ENCODE measurements at regions not wholly inside any gene's neighbourhood (a gene's known extent, or its start where the extent isn't known, plus 50 kb on each side); places are given as distances from the start of the nearest gene placed in this dataset.

DNA sequence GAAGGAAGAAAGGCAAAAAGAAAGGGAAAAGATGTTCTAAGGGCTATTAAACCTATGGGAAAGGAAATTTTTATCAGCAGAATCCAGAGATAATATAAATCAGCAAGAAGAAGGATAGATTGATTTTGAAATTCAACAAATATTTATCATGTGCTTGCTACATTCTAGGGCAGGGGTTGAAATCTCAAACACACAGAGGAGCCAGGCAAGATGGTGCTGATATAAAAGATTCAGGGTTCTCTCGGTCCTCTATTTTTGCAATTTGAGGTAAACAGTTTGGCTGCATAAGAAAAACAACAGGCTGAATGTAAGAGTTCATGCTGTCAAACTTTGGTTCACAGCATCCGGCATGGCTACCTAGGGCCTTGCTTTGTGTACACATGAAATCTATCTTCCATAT is 109.6 kb upstream of the BMP2 start:
- no peak for DNase-seq

DNA sequence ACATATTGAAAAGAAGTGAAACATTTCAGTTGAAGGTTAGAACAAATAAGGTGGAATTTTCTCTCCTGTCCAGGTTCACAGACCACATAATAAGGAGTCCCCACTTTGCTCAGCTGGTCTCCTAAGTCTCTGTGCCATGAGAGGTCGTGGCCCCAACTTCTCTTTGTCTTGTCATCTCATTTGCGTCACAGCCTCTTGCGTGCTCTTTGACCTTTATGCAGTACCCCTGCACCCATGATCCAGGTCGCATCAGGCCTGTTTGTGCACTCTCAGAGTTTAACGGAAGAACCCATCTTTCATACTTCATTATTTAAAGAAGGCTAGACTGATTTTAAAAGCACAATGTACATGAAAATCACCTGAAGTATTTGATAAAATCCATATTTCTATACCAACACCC is 110.4 kb upstream of the BMP2 start:
- no peak for DNase-seq

DNA sequence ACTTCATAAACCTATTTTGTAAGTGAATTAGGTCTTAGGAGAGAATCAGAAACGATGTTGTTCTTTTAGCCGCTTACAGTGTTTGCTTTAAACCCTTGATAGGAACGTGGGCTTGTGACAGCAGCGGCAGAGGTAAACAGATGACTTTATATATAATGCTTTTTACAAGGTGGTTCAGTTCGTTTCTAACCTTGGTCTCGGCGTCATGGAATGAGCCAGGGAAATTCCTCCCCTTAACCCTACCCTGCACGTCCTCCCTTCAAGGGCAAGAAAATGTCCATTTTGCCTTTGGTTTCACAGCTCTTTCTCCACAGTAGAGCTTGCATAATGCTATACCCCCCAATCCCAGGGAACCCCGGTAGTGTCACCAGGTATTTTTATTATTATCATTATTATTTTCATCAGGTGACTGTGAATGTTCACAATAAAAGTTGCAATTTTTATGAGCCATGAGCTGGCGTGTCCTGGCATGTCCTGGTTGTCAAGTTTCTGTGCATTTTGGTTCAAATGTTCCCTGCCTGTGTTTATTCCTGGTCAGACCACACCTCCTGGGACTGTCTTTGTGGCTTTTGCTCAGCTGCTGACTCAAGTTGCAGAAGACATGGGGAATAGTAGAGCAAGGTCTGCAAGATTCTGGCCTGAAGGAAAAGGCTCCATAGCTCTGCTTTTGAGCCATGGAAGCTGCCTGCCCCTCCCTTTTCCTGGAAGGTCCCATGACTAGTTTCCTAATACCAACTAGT is 112.8 kb upstream of the BMP2 start:
- no peak for DNase-seq

DNA sequence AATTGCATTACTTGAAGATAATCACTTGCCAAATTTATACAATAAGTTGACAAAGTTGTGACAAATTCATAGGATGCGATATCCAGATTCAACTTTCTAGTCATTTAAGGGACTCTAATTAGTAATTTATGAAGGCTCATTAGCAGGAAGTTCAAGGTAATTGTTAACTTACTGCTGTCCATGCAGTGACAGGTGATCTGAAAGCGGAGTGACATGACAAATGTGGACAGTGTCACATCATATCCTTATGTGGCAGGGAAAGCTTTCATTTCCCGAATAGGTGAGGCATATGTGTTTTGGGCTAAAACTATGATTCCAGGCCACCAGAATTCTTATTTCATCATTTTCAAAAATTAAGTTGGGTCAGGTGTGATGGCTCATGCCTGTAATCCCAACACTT is 115.9 kb upstream of the BMP2 start:
- no peak for DNase-seq

DNA sequence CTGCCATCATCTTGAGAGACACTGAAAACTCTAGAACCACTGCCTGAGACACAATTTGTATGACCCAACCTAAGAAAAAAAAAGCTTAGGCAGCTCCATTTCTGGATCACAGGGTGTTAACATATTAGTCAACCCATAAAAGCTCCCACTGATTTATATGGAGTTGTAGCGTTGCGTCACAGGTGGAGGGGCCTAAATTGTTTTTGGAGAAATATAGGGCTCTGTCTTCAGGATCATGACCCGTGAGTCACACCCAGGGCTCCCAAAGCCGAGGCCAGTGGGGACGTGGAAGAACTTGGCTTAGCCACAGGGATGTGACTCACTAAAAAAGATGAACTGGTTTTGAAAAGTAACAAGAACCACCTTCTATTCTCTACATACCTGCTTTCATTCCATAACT is 116.5 kb upstream of the BMP2 start:
- no peak for DNase-seq

DNA sequence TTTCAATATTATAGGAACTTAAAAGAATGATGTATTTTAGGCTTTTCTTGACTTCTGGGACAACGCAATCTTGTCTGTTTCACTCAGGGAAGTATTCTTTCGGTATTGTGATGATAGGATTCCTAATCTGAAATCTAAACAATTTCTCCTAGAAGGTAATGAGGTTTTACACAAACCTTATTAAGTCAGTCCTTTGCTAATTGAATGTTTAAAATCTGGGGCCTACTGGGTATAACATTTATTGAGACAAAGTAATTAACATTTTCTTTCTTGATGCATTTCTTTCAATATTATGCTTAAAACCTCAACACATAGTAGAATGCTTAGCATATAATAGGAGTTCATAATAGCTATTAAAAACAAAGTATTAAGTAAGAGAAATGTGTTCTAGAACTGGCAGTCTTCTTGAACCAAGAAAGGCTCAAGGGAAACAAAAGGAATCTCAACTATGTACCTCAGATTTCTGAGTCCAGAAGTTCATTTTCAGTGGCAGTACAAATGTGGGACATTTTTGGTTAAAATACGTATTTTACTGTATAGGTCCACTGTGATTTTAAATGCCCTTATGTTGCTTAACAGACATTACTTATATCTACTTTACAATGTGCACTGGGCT is 121.4 kb upstream of the BMP2 start:
- DNase-seq, result no peak

DNA sequence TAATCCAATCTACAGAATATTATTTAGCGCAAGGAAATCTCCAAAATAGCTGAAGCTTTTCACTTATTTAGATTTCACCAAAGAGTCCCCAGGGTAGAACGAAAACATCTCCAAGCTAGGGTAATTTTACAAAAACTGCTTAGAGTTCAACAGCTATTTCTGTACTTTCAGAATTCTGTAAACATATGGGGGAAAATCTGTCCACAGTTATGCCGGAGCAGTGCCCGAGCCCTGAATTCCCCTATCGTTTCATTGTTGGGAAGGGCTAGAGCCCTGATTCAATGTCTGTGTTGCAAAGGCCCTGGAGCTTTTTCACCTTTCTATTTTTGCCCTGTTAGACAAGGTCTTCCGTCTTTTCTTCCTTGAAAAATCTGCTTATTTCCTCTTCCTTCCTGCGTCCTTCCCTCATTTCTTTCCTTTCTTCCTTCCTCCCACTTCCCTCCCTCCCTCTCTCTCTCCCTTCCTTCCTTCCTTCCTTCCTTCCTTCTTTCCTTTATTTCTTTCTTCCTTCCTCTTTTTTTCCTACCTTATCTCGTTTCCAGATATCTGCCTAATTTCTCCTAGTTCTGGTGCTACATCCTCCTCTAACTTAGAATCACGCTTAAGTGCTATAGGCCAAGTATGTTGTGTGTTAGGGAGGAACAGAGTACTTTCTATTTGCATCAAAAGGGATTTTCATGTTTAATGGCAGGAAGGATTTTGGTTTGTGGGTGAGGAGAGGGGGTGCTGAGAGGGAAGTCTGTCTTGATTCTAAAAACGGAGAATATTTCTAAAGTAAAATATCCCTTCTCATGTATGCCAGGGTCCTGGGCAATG is 122.5 kb upstream of the BMP2 start:
- no peak for DNase-seq

DNA sequence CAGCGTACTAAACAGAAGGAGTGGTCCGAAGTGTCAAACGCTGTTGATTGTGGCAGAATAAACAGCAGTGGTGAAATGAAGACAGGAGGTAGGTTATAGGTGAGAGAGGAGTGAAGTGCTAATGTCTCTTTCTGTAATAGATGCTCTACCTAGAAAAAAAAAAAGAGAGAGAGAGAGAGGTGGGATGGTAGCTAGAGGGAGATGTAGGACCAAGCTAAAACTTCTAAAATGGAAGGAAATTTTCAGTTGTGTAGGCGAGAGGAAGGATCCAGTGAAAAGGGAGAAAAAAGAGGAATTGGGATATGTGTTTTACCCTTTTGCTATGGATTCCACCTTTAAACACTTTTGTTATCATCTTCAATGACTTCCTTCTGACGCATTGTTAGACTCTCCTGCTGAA is 126.5 kb upstream of the BMP2 start:
- DNase-seq, result no peak

DNA sequence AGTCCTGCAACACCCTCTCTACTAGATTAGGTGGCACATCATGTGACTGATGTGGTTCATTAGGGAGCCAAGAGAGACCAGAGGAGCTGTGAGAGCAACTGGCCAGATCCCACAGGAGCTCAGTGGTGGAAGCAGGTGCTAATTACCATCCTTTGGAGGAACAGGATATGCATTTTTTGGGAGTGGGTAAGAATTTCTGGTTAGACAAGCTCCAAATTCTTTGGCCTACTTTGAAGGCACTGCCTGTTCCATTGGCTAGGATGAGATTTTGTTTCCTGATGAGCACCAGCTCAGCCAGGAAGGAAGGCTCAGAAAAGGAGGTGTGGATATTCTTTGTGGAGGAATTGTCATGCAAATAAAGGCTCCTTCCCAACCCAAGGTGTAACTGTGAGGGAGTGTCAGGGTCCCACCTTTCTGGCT is 130.3 kb upstream of the BMP2 start:
- DNase-seq, result no peak

DNA sequence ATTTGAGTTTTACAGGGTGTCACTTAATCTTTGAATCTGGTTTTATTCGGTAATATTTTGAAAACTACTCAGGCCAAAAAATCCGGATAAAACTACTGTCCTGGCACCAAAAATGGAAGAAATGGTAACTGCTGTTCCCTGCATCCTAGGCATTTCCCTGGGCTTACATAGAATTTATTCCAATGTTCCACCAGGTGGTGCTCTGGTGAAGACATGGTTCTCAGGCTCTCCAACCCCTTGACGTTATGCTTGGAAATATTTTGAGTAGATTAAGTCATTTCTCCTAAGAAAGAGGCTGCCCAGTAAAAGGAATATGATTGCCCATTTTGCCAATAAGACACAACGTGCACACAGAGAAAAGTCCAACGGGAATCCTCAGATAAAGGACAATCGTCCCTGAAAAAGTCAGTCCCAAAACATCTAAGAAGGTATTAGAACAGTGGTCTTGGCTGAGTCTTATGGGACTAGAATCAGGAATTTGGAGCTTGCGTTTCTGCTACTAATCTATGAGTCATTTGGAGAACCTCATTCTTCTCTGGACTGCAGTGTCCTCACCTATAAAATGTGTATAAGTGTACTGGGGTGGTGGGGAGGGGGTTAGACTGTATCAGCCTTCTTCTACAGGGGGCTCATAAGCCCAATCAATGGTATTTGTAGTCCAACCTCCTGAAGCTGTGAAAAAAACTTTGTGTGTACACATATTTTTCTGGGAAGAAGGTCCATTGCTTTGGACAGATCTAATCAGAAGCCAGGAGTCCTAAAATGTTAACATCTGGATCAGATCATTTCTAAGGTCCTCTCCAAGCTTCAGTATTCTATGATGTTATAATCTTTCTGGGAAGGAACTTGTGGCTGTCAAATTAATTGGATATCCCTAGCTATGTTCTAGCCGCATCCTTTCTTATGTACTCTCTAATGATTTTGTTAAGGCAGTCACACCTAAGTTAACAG is 131.0 kb upstream of the BMP2 start:
- DNase-seq, result no peak

DNA sequence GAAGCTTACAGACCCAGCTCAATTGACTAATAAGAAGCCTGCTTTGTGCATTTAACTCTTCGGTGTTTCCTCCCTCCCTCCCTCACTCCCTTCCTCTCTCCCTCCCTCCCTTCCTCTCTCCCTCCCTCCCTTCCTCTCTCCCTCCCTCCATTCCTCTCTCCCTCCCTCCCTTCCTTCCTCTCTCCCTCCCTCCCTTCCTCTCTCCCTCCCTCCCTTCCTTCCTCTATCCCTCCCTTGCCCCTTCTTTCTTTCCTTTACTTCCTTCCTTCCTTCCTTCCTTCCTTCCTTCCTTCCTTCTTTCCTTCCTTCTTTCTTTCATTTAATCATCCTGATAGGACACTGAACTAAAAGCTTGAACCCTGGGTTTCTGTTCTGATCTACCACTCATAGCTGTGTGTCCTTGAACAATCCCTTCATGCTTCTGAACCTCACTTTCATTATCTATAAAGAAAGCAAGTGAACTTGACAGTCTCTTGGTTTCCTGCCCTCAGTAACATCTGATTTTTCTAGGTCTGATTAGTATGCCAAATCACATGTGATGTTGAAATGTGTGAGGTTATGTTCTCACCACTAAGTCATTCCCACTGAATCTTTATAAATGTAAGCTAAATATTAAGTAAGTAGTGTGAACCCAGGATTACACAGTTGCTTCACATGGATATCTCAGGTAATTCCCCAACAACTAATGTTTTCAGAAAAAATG is 132.3 kb upstream of the BMP2 start:
- DNase-seq, result no peak

DNA sequence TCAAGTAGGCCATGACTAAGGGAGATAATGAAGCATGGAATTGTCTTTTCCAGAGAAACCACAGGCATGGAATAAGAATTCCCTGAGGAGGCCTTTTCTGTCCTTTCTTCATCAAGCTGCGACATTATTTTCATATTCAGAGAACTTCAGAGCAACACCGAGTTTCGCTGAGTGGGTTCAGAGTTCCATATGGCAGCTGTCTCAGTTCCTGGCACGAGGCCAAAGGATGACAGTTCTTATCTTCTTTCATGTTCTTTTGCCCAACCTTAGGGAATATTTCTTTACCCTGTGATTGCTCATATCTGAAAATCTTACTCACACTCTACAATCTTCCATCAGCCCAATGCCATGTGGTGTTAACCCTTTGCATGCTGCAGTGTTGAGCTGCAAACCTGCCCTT is 135.3 kb upstream of the BMP2 start:
- no peak for DNase-seq

DNA sequence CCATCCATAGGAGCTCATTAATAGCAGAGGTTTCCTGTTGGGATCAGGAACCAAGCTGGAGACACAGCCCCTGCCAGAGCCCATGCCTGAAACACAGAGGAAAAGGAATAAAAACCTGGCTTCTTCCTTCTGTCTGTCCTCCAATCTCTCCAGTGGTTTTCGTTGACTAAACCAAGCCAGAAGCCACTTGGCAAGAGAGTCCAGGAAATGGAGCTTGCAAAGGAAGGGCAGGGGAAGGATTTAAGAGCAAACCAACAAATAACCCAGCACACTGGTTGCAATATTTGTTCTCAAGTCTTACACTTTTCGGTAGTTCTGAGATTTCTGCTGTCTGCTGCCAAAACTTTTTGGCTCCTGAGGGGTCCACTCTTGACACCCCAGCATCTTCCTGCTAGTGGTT is 137.0 kb upstream of the BMP2 start:
- no peak for DNase-seq

DNA sequence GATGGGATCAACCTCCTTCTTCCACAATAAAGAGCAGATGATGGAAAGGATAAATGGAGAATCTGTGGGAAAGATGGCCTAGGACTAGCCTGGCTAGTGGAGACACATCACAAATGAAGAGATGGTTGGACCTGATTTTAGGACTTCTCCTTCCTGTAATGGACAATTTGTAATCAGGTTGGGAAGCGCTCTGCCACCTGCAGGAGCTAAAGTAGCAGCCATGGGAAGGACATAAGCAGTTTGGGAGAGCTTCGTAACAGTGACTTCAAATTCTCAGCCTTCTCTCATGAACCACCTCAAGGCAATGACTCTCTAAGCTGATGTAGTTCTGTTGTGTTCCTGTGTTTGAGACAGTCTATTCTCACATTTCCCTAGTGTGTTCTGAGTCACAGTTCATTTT is 137.9 kb upstream of the BMP2 start:
- DNase-seq, result no peak

DNA sequence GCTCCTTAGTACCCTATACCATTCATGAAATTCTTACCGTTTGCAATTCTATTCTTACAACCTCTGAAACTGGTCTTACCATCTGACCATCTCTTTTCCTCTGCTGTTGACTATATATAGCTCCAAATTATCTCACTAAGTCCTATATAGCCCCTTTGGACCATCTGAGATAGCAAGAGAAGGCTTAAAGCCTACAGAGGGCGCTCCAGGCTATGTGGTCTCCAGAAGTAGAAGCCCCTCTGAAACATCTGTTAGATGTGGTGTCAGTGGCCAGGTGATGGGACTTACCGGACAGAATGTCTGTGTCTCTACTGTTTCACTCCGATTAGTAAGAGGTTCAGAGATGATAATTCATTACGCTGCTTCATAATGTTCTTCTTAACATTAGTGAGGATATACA is 140.7 kb upstream of the BMP2 start:
- no peak for DNase-seq

DNA sequence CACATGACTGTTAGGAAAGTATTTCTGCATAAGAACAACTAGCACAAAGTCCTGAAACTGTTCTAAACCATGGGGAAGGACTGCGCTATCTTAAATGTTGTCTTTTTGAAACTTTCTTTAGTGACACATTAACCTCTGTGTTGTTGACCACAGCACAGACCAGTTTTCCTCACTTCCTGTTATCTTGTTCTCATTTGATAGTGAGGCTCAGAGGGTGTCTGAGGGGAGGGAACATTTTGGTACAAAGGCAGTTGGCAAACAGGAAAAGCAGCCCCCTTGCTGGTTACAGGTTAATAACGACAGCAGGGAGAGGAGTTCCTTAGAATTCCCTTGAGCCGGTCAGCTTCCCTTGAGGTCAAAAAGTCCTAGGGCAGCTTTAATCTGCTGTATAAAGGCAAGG is 143.5 kb upstream of the BMP2 start:
- no peak for DNase-seq

DNA sequence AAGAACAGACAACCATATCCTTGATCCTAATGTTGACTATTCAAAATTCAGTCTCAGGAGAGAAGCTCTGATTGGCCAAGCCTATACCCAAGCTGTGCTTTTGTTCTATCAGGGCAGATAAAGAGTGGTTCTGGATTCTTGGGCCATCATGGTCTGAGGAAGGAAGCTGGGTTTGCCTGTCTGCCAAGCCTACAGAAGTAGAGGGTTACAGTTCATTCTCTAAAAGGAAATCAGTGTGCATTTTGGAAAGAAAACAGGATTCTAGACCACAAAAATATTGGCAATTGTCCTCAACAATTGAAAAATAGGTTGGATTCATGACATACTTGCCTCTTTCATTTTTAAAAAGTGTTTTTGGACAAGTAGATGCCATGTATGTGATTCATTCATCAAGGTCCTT is 145.4 kb upstream of the BMP2 start:
- no peak for DNase-seq

DNA sequence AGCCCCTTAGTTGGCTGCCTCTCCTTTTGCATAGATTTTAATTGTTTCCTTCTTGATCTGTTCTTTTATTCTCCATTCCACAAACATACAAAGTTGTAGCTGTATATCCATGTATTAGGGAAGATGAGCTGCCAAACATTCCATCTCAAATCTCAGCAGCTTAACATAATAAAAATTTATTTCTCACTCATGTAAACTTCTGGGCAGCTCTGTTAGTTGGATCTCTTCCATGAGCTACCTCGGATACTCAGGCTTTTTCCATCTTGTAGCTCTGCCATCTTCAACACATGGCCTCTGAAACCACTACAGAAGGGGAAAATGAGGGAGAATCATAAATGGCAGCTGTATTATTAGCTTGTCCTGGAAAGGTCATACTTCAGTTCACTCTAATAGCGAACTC is 149.4 kb upstream of the BMP2 start:
- DNase-seq, result no peak

DNA sequence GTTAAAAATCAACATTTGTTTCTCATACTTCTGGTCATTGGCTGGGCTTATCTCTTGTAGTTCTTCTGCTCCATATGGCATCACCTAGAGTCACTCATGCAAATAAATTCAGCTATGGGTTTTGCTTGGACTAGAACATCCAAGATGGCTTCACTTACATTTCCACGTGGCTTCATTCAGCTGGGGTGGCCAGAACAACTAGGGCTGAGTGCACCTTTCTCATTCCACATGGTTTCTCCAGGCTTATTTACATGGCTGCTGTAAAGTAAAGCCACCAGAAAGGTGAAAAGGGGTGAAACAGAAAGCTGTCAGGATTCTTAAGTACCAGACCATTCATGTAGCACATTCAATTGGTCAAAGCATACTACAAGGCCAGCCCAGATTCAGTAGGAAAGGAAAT is 151.1 kb upstream of the BMP2 start:
- DNase-seq, result no peak

DNA sequence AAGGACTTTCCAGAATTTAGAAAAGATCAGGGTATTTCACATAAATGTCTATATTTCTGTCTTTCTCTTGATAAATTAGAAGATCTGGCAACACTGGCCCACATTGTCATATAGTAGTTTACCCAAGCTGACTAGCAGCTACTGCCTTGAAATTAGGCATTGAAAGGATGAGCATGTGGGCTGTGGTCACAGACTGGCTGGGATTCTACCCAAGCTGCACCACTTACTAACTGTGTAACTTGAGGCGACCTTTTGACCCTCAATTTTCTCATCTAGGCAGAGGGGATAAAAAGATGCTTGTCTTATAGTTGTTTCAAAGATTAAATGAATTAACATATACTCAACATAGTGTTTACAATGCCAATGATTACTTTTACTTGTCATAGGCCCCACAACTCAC is 152.7 kb upstream of the BMP2 start:
- DNase-seq, result no peak

DNA sequence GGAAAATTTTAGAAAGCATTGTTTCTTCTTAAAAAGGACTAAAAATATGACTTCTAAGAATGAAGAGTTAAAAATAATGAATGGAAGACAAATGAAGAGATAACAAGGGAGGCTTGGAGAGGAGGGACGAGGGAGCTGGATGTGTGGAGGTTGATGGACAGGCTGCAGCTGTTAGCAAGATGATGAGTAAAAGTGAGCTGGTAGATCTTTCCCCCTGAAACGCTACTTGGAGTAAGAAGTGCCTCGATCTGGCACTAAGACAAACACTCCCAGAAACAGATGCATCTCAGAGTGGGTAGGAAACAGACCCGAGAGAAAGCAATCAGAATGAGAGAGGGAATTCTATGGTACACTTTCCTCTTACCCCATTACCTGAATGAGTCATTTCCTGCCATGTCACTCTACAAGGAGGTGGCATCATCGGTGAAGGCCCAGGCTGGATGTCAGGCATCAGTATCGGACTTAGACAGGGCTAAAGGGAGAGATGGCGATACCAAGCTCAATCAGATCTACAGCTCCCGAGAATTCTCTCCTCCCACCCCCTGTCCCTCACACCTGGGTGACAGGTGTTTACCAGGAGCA is 154.1 kb upstream of the BMP2 start:
- no peak for DNase-seq

DNA sequence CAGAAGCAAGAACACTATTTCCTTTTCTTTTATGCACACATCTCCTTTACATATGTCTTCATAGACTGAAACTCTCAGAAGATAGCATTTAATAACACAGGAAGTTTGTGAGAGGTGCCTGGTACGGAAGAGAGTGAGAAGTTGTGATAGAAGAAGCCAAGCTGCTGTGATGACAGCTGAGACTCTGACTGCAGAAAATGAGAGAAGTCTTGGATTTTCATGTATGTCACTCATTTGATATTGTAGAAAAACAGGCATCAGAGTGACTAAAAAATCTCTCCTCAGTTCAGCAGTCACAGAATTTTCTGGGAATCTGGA is 154.9 kb upstream of the BMP2 start:
- DNase-seq, result no peak

All from activated CD4-positive, alpha-beta T cell treated with anti-CD3 and anti-CD28 coated beads, Interleukin-2, amount 50 U/mL, for 16 hours (primary cell).